GM18861 (cell line): ENCODE measurements at regions not wholly inside any gene's neighbourhood (a gene's known extent, or its start where the extent isn't known, plus 50 kb on each side); places are given as distances from the start of the nearest gene placed in this dataset.

Experiments
- ATAC-seq: cut with Tn5 transposase; IDR thresholded peaks from one replicate; pipeline ENCODE4 v1.9.1; 2021; ENCODE audit not compliant: unreplicated experiment

GRCh38 chr6:45791211-45792168 is 224.2 kb downstream of the CLIC5 start:
- ATAC-seq: no peak

- ATAC-seq: no peak
Observed at GRCh38 chr6:45789238-45789637, 226.4 kb downstream of the CLIC5 start.

GRCh38 chr6:45787384-45787783 is 228.3 kb downstream of the CLIC5 start:
- no peak for ATAC-seq

DNA sequence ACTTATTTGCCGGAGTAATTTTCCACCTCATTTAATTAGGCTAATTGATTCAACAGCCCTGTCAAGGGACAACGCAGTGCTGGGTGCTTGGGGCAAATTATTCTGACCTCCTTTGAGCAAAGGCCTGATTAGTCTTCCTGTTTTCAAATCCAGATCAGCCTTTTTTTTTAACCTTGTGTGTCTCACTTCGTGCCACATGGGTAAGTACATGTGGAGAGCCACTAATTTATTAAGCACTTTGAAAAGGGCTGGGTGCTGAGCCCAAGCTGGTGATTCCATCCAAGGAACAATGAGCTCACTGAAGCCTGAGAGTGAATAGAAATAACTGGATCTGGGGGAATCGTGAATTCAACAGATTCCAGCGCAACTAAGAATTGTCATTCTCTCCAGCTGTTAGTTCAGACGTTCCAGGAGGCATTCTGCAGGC is 229.3 kb downstream of the CLIC5 start:
- no peak for ATAC-seq

DNA sequence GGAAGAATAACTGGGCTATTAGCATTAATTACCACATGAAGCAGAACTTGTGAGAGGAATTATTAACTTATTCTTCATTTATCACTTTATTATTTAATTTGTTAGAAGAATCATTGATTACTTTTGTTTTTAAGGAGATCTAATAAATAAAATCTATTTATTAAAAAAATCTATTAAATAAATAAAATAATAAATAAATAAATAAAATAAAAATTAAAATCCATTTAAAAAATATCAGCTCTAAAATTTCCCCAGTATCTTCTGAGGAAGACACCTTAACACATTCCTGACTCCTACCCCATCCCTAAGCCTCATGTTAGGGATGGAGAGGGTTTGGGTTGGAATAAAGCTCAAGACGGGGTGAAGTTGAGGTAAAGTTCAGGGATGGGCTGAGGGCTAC is 231.4 kb downstream of the CLIC5 start:
- ATAC-seq: no peak

DNA sequence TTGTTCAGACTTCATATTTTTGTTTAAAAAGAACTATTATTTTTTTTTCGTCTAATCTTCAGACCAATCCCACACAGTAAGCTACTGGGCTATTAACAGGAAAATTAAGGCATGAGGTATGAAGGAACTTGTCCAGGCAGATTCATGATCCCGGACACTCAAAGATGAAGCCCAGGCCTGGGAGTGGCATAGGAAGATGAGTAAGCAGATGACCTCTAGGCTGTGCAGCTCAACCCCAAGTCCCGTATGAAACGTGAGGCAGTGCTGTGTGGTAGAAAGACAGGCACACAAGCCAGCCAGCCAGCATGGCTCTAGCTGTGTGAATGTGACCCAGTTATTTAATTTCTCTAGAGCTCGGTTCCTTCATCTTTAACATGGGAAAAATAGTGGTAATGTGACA is 231.9 kb downstream of the CLIC5 start:
- no peak for ATAC-seq

GRCh38 chr6:45781890-45782289 is 233.8 kb downstream of the CLIC5 start:
- ATAC-seq: no peak

GRCh38 chr6:45780523-45780922 is 235.1 kb downstream of the CLIC5 start:
- ATAC-seq: no peak

DNA sequence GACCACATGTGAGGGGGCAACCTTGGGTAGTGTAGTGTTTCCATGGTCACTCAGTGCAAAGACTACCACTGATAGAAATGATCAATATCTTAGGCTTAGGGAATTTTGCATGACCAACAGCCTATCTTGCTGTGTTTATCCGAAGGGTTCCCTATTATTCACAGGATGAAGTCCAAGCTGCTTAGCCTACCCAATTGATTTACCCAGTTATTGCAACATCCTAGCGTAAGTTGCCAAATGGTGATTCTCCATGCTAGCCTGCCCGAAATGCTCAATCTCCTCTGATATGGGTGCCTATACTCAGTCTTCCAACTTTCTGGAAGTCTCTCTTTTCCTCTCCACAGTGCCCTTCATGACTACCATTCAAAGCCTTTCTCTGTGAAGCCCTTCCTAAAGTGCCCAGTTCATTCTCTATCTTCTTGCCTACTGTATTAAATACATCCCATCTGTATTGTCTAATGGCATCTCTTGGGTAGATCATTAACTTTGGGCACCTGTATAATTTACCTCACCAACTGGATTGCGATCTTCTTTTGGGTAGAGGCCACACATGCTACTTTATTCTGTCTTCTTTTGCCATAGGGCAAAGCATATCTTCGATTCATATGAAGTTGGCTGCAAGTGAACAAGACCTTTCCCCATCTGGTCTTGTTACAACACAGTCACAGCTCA is 240.5 kb downstream of the CLIC5 start:
- no peak for ATAC-seq

- no peak for ATAC-seq
Observed at GRCh38 chr6:45773906-45774305, 241.8 kb downstream of the CLIC5 start.

DNA sequence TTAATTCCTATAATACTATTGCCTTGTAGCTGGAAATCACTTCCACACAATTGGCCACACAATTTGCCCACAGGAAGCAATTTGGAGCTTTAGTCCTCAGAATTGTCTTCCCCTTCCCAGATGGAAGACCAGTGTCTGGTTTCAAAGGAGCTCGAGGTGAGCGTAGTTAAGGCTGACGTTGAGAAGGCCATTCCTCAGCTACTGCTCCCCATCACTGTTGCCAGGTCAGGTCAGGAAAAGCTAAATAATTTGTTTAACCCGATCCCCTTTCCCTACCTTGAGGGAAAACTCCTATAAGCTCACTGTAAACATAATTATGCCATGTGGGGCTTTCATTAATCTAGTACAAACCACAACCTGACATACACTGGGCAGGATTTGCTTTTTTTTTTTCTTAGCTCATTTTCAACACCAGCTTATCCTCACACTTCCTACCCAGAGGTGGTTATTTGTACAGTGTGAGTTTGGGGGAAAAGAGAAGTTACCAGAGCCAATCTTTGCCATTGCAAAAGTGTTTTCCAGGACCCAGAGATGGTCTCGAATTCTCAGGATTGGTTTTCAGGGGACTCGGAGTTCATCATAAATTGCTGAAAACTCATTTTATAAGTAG is 242.7 kb downstream of the CLIC5 start:
- ATAC-seq: no peak

- ATAC-seq: no peak
Observed at GRCh38 chr6:45772051-45772450, 243.6 kb downstream of the CLIC5 start.

GRCh38 chr6:45763281-45763680 is 252.4 kb downstream of the CLIC5 start:
- ATAC-seq: no peak

GRCh38 chr6:45759472-45759810 is 256.2 kb downstream of the CLIC5 start:
- ATAC-seq: no peak

DNA sequence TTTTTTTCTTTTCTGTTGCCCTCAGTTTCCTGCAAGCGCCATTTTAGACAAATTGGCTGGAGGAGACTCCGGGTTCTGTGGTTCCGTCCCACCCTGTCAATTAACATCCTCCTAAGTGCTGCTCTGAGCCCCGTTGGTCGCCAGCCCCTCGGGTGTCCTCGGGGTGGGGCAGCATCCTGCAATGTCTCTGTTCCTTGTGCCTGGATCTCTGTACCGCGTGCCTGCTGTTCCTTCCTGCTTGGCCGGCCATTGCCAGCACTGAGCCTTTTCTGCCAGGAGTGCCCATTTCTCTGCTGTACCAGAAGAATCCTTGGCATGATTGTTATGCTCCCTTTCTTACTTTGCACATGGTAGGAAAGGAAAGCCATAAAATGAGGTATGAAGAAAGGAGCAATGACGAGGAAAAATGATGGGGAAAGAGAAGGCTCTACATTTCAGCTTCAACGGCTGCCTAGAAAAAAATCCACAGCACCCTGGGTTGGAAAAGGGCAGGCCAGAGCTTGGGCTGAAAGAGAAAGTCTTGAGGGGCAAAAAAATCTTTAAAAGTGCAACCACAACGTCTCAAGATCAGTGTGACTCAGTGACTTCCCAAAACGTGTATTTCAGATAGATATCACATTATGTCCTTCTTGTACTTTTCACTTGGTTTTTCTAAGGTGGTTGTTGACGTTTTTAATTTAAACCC is 256.7 kb downstream of the CLIC5 start:
- ATAC-seq: no peak

GRCh38 chr6:45757443-45758130 is 258.1 kb downstream of the CLIC5 start:
- ATAC-seq: no peak

DNA sequence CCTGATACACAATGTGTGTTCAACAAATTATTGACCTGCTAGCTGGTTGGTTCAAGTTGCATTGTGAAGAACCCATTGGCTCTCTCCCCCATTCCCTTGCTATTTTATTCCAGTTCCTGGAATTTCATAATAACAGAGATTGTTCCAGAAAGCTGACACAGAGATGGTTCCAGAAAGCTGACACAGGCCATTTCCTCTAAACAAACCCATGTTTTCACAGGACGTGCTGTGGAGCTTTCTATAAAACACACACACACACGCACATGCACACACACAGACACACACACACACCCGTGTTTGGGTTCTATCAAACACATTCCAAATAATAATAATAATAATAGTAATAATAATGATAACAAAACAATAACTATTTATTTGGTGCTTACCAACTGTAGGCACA is 259.1 kb downstream of the CLIC5 start:
- ATAC-seq: no peak

- ATAC-seq: no peak
Observed at GRCh38 chr6:45754432-45754831, 261.2 kb downstream of the CLIC5 start.

DNA sequence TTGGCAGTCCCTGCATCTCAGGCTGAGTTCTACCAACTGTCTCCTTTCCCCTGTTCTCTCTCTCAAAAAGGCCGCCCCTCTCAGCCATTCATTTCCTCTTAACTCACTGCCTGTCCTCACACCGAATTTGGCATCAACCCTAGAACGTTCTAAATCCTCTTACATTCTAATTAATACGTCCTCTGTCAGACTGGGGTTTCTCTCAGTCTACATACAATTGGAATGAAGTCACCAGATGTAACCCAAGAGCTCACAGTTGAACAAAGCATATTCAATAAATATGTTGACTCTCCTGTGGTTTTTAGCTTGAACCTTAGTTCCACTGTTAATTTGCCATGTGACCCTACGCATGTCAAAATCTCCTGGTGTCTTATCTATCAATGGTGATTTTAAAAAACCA is 269.6 kb downstream of the CLIC5 start:
- ATAC-seq: no peak

DNA sequence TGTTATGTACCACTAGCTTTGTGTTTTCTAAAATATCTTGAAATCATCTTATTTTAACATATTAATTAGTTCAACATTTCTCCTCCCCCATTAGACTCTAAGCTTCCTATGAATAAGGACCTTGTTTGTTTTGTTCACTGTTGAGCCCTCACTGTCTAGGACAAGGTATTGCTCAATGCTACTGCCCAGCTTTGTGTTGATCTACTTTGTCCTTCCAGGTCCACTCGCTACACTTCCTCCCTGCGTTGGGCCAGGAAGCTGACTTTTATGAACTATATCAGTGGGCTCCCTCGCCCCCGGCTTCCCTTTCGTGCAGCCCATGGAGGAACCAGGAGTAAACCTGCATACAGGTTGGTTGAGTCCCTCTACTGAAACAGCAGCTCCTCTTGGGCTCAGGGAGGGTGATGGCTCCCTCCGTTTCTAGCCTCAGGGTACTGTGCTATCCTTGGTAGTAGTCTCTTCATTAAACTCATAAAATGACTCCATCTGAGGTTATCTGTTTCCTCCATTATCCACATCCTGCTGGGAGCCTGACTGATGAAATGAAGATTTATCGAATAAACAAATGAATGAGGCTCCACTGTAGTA is 272.5 kb downstream of the CLIC5 start:
- no peak for ATAC-seq
